Embryonic facial prominence (tissue), 1 donor: ENCODE measurements at regions not wholly inside any gene's neighbourhood (a gene's known extent, or its start where the extent isn't known, plus 50 kb on each side); places are given as distances from the start of the nearest gene placed in this dataset.
"Not testable (repeated sequence)": the region's sequence is repeated elsewhere in the genome, so short reads cannot be mapped to it uniquely, and the experiment has no call there.

Experiments used
- DNase-seq: peaks from one replicate; pipeline ENCODE4 v3.0.0-alpha.2; 2016; ENCODE audit errors: extremely low spot score

DNA sequence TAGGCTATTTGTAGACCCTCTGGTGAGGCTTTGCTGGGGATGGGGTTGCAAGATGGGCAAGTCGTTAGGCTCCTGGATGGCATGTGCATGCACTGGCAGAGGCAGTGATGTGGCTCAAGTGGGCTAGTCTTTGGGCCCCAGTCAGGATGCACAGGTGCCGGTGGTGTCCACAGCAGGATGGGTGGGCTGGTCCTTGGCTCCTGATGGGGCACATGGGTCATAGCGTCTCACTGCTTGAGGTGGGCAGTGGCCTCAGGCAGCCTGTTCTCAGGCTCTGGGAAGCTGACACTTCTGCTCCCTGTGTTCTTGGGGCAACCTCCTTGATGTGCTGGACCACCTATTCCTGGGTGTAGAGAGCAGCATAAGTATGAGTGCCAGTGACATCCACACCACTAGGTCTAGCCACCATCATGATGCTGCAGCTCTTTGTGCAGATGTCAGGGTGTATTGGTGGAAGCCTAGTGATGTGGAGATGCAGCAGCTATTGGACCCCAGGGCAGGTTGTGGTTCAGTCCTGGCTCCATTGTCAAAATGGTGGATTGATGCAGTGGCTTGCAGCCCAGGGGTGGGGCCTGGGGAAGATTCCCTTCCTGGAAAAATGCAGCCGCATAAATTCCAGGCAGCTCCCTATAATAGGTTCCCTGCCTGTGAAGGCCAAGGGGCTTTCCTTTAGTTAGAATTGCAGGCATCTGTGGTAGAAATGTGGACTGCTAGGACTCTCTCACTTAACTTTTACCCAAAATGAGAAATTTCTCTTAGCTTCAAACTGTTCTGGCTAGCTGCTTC is 742.5 kb upstream of the MDGA2 start:
- DNase-seq = no peak

DNA sequence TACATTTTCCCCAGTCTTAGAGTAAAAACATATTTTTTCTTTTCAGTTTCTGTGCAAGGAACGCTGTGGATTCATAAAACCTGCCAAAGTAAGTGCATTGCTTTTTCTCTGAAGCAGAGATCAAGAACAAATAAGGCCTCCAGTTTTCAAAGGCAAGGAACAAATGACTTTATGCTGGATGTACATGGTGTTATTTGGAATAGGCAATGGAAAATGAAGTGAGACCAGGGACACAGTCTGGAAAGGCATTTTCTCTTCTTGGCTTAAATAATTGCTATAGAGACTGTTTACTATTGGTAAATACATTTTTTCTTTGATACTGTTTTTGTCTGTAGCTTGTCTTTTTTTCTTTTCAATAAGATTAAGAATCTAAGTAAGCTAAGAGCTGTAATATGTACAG is 725.9 kb upstream of the MDGA2 start:
- no peak for DNase-seq

DNA sequence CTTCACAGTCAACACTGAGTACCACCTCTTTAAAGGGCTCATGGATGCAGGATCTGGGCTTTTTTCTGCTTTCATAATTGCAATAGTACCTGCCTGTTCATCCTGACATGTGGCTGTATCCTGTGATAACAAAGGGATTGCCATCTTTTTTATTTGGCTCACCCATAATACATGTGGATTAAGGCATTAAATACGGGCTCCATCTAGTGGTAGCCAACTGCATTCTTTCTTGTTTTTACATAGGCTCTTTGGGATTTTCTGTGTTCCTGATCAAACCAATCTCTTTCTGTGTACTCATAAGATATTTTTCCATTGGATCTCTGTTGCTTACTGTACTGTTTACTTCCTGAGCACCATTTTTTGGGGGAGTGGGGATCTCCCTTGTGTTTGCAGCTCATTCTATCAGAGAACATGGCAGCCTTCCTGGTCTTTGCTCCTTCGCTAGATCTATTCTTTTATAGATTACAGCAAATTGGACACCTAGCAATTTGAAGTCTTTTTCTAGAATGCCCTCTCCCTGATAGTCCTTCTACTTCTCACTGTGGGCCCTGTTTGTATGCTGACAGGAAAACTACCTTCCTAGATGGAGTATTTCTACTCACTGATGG is 723.4 kb upstream of the MDGA2 start:
- no peak for DNase-seq

DNA sequence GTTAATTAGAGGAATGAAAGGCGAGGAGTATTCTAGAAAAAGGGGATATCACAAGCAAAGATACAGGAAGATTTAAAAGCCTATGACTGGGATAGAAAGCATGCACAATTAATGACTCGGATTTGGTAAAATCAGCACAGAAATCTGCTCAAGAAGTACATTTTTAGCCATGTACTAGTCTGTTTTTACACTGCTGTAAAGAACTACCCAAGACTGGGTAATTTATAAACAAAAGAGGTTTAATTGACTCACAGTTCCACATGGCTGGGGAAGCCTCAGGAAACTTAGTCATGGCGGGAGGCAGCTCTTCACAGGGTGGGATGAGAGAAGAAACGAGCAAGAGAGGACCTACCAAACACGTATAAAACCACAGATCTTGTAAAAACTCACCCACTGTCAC is 716.3 kb upstream of the MDGA2 start:
- DNase-seq = no peak

DNA sequence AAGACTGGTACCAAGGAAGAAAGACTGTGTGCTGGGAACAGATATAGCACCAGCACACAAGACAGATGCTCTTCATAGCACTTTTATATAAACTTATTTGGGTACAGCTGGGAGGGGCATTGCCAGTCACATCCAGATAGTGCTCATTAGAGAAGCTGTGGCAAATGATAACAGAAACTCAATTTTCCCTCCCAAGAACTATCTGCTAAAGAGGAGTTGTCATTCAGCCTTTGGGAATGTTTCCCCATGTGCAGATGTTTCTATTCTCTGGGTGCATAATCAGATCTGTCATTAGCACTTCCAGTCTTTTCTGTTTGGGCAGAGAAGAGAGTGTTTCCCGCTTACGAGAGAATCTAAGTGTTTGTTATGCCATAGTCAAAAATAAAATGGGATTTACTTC is 714.9 kb upstream of the MDGA2 start:
- DNase-seq = no peak

DNA sequence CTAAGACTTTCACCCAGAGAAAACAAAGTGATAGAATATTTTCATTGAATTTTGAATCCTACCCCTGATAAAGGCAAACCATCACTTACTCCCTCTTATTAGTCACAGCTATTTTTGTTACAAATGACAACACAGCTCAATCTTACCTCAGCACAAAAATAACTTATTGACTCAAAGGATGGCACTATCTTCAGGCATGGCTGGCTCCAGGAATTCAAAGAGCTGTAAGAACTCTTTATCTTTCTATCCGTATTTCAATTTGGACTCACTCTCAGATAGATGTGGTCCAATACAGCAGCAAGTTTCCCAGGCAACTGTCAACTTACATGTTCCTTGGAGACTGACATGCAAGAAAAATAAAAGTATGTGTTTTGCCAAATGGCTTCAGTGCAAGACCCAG is 709.4 kb upstream of the MDGA2 start:
- DNase-seq = no peak

DNA sequence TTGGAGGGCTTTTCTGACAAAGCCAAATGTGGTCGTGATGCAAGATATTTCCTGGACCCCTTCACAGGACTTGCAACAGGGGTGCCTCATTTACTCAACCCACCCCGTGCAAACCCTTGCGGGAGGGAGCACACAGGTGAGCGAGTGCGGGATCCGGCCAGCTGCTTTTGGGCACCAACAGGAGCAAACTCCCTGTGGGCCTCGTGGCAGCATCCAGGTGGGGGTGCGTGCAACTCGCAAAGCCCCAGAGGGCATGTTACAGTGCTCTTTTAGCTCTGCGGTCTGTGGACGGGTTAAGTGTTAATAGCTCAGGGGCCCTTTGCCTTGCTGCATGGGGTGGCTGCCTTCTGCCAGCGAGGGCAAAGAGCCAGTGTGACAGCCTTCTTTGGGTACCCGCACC is 707.6 kb upstream of the MDGA2 start:
- DNase-seq = no peak

DNA sequence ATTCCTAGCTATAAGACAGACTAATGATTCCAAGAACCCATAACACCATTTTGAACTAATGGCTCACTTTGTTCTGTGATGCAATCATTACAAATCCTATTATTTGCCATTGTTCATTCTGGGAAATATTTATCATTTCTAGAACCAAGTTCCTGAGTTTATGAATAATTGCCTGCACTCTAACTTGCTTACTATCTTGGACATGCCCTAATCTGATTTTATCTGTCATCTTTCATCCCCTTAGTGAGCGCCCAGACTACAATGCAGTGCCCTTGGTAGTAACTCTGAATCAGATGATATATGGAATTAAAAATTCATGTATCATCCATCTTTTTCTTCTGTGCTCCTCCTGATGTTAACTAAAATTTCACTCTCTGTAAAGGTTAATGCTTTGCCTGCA is 703.1 kb upstream of the MDGA2 start:
- no peak for DNase-seq

DNA sequence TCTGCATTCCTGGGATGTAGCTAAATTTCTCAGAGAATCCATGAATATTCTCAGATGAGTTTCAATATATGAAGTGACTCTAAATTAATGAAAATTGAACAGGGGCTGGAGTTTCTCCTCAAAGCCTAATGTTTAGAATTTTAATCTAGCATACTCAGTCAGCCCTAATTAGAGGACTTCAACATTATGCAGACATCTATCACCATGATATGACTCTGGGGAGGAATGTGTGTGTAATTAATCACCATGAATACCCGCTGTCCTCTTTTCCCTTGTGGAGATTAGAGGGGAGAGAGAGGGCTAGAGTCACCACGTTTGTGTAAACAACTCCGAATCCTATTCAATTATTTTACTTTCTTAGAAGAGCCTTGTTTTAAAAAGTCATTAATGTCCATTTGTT is 698.6 kb upstream of the MDGA2 start:
- DNase-seq = no peak

DNA sequence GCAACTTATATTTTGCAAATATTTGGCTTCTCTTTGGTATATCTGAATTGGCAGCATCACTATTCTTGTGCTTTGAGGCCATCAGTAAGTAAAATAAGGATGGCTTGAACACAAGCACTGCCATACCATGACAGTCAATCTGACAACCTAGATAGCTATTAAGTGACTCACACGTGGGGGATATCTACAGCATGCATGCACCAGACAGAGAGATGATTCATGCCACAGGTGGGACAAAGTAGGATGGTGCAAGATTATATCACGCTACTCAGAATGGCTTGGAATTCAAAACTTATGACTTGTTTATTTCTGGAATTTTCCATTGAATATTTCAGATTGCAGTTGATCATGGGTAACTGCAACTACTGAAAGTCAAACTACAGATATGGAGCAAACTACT is 675.6 kb upstream of the MDGA2 start:
- DNase-seq = no peak

DNA sequence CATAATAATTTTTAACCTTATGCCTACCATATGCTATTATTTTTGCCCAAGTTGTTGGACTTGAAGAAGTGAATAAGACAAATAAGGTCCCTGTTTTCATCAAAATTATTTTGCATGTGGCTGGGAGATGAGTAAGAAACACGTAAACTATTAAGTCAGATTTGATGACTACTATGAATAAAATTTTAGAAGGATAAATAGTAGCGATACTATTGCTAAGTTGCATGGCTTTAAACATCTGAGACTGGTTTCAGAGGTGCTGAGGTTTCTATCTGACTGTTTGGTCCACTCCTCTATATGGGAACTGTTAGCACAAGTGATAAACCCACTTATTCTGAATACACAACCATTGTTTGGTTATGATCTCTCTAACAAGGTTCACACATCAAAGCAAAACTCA is 674.3 kb upstream of the MDGA2 start:
- no peak for DNase-seq

DNA sequence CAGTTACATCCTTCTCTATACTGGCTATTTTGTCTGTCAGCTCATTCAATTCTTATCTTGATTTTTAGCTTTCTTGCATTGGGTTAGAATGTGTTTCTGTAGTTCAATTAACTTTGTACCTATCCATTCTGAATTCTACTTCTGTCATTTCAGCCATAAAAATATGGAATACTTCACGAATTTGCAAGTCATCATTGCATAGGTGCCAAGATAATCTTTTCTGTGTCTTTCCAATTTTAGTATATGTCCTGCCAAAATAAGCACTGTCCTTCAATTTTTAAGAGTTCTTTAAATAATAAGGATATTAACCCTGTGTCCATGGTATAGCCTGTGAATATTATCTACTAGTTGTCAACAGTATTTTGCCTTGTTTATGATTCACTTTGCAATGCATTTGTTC is 665.7 kb upstream of the MDGA2 start:
- DNase-seq = no peak

DNA sequence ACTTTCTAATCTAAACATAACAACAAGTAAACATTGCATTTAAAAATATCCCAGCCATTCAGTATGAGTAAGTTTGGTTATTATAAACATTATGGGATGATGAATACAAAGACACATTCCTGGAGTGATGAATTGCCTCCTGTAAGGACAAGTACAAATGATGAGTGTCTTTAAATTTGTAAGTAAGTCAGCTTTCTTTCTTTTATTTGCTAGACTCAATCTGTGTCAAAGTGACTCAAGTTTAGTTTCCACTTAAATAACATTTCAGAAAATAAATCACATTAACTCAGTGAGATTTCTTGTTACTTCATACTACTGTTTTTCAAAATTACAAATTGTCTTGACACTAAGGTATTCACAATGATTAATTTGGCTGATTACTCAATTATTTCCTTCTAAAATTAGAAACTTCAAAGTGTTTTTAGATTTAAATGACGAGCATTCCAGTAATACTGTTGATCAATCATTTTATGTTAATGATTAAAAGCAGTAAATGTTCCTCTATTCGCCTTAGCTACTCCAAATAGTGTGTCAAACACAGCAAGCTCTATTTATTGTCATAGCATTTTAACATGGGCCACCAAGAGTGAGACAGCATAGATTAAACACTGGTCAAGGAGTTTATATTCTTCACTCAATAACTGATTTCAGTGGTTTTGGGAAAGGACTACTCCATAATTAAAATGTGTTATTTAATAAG is 658.0 kb upstream of the MDGA2 start:
- DNase-seq = no peak

DNA sequence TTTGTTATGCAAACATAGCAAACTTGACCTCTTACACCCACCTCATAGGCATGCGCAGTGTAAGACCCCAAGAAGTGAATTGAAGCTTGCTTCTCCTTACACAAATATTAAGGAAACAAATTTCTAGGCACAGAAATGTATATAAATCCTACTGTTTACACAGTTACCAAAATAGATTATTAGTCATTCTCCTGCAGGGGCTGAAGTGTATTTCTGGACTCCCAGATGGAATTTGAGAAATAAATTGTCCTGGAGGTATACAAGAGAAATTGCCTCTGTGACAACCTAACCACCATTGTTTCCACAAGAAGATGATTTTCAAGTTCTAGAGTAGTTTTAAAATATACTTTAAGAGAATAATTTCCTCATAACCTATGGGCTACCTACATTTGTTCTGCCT is 656.0 kb upstream of the MDGA2 start:
- no peak for DNase-seq

DNA sequence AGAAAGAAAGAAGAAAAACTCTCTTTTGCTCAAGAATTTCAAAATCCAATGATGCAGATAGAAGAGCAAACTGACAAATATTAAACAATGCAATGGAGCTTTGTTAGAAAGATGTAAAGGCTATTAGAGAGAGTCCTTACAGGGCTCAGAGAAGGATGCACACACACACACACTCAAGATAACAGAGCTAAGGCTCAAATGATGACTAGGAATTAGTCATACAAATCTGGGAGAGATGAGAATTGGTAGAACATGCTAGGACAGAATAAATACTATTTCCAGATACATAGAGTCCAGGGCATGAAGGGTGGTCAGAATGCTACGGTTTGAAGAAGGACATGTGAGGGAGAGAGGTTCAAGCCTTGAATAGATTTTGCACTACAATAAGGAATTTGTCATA is 650.1 kb upstream of the MDGA2 start:
- DNase-seq = no peak

DNA sequence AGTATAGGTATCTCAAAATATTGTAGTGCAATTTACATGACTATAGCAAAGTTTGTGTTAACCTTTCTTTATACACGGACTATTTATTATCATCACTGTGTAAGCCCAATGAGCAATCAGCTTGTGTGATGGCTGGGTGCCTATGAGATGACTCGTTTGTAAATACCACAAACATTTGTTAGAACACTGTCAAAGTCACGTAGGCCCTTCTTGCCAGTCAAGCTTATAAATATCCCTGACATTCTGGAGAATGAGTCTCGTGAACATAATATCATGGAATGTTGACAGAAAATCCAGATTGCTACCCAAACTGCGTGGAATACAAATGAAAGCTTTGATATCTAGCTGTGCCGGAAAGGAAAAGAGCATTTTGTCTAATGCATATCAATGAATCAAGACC is 648.3 kb upstream of the MDGA2 start:
- DNase-seq = no peak

DNA sequence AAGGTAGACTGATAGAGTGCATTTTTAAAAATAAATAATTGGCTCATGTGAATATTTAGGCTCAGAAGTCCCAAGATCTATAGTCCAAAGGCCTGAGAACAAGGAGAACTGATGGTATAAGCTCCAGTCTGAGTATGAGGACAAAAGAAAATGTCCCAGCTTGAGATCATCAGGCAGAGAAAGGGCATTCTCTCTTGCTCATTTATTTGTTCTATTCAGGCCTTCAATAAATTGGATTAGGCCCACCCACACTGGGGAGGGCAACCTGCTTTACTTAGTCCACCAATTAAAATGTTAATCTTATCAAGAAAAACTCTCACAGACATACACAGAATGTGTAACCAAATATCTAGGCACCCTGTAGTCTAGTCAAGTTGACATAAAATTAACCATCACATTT is 644.4 kb upstream of the MDGA2 start:
- no peak for DNase-seq

DNA sequence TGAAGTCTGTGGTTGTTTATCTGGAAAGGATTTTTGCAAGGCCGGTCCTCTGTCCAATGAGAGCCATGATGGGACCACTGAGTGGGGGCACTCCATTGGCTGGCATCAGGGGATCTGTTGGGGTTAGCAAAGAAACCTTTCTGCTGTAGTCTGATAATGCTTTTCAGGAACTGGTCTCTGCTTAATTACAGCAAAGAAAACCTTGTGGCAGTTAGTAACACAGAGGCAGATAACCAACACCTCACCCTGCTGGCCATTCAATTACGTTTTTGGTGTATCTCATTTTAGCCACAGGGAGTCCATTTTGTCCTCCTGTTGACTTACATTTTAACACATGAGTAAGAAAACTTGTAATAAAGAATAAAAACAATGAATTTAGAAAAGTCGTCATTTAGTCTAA is 629.3 kb upstream of the MDGA2 start:
- DNase-seq = no peak

DNA sequence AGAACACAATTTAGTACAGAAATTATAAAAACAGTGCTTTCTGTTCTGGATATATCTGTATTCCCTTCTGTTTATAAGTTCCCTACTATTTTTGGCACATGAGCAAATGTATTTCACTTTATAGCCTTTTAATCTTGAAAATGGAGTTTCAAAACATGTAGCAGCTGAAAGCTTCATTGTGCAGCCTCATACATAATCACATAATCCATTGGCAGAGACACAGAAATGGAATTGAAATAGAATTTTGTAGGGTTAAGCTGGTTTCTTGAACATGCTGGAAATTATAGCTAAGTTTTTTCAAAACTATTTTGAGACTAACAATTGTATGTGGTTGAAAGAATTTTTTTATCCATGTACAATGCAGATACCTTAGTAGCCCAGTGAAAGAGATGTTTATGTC is 614.3 kb upstream of the MDGA2 start:
- DNase-seq = no peak

DNA sequence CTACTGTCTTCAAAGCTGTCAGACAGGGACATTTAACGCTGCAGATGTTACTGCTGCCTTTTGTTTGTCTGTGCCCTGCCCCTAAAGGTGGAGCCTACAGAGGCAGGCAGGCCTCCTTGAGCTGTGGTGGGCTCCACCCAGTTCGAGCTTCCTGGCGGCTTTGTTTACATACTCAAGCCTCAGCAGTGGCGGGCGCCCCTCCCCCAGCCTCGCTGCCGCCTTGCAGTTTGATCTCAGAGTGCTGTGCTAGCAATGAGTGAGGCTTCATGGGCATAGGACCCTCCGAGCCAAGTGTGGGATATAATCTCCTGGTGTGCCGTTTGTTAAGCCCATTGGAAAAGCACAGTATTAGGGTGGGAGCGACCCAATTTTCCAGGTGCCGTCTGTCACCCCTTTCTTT is 609.8 kb upstream of the MDGA2 start:
- DNase-seq = not testable (repeated sequence)

DNA sequence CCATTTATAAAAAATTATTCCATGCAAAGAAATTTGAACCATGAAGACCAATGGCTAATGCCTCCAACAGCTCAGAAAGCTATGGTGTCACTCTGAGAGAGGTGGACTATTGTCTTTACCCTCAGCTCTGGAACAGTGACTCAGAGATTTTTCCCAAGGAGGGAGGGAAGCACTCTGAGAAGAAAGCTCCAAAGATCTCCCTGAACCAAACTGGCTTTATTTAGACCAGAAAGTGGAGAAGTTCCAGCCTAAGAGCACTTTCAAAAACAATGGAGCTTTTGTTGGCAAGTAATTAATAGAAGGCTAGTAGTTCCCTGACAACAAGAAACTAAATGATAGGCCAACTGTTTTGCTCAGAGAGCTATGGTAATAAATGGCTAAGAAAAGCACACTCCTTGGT is 599.9 kb upstream of the MDGA2 start:
- DNase-seq = no peak

DNA sequence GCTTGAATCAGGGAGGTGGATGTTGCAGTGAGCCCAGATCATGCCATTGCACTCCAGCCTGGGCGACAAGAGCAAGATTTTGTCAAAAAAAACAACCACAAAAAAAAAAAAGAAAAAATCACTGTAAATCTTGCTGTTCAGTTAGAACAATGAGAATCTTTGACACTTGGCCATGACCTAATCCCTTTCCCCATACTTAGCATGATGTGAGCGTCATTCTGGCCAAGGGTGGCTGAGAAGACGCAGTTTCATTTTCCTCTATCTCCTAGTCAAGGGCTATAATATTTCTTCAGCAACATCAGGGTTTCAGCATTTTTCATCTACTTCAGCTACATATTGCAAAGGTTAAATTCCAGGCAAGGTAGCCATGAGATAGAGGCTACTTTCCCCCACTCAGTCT is 599.4 kb upstream of the MDGA2 start:
- DNase-seq = no peak

DNA sequence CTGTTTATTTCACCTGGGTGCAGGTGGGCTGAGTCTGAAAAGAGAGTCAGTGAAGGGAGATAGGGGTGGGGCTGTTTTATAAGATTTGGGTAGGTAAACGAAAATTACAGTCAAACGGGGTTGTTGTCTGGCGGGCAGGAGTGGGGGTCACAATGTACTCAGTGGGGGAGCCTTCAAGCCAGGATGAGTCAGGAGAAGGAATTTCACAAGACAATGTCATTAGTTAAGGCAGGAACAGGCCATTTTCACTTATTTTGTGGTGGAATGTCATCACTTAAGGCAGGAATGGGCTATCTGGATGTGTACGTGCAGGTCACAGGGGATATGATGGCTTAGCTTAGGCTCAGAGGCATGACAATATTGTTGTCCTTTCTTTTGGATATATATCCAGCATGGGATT is 592.5 kb upstream of the MDGA2 start:
- not testable (repeated sequence) for DNase-seq
